ENCODE measurements at regions not wholly inside any gene's neighbourhood (a gene's known extent, or its start where the extent isn't known, plus 50 kb on each side); places are given as distances from the start of the nearest gene placed in this dataset.

- Mint-ChIP-seq H3K27me3 (ENCODE audit: low read depth) (no peaks in the 10 kb centered on the region; the same call in 1 of the 2 replicates), H3K36me3 (peaks cover 4% of the 10 kb centered on the region; the same call in 1 of the 2 replicates), H3K27ac (no peak overlapping the region), H3K9me3 (peaks cover 14% of the 10 kb centered on the region), H3K4me1 (no peaks in the 10 kb centered on the region), H3K4me3 (no peak overlapping the region)
- CTCF ChIA-PET, result no interaction called here
- ATAC-seq (no peak; the same call in 1 of the 2 replicates), DNase-seq (ENCODE audit: low spot score) (no peak)
- TF ChIP-seq ZSCAN18 (CRISPR knock-in tag; IDR thresholded peaks at IDR 0.05) (no peak), PRRX2 (CRISPR knock-in tag; IDR thresholded peaks at IDR 0.05) (no peak), NFYB (CRISPR knock-in tag; conservative IDR thresholded peaks at IDR 0.05; ENCODE audit: low read depth) (no peak), NFATC4 (CRISPR knock-in tag; IDR thresholded peaks at IDR 0.05) (no peak), HMGA2 (CRISPR knock-in tag; IDR thresholded peaks at IDR 0.05) (no peak), ELF4 (CRISPR knock-in tag; IDR thresholded peaks at IDR 0.05; ENCODE audit: low read depth) (no peak), ZNF317 (CRISPR knock-in tag; IDR thresholded peaks at IDR 0.05; ENCODE audit: borderline replicate concordance, low read depth) (no peak), MXD4 (CRISPR knock-in tag; IDR thresholded peaks at IDR 0.05; ENCODE audit: borderline replicate concordance) (no peak)
- TF ChIP-seq, protein P1, sequence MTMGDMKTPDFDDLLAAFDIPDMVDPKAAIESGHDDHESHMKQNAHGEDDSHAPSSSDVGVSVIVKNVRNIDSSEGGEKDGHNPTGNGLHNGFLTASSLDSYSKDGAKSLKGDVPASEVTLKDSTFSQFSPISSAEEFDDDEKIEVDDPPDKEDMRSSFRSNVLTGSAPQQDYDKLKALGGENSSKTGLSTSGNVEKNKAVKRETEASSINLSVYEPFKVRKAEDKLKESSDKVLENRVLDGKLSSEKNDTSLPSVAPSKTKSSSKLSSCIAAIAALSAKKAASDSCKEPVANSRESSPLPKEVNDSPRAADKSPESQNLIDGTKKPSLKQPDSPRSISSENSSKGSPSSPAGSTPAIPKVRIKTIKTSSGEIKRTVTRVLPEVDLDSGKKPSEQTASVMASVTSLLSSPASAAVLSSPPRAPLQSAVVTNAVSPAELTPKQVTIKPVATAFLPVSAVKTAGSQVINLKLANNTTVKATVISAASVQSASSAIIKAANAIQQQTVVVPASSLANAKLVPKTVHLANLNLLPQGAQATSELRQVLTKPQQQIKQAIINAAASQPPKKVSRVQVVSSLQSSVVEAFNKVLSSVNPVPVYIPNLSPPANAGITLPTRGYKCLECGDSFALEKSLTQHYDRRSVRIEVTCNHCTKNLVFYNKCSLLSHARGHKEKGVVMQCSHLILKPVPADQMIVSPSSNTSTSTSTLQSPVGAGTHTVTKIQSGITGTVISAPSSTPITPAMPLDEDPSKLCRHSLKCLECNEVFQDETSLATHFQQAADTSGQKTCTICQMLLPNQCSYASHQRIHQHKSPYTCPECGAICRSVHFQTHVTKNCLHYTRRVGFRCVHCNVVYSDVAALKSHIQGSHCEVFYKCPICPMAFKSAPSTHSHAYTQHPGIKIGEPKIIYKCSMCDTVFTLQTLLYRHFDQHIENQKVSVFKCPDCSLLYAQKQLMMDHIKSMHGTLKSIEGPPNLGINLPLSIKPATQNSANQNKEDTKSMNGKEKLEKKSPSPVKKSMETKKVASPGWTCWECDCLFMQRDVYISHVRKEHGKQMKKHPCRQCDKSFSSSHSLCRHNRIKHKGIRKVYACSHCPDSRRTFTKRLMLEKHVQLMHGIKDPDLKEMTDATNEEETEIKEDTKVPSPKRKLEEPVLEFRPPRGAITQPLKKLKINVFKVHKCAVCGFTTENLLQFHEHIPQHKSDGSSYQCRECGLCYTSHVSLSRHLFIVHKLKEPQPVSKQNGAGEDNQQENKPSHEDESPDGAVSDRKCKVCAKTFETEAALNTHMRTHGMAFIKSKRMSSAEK (CRISPR knock-in tag; IDR thresholded peaks at IDR 0.05; ENCODE audit: borderline replicate concordance), result no peak
- TF ChIP-seq, protein P2, sequence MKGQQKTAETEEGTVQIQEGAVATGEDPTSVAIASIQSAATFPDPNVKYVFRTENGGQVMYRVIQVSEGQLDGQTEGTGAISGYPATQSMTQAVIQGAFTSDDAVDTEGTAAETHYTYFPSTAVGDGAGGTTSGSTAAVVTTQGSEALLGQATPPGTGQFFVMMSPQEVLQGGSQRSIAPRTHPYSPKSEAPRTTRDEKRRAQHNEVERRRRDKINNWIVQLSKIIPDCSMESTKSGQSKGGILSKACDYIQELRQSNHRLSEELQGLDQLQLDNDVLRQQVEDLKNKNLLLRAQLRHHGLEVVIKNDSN (CRISPR knock-in tag; IDR thresholded peaks at IDR 0.05), result no peak
- POLR2A ChIA-PET, result no interaction called here
These were observed 137.2 kb downstream of the MAGEC1 start for GRCh38 chrX:142040906-142041305.

DNA sequence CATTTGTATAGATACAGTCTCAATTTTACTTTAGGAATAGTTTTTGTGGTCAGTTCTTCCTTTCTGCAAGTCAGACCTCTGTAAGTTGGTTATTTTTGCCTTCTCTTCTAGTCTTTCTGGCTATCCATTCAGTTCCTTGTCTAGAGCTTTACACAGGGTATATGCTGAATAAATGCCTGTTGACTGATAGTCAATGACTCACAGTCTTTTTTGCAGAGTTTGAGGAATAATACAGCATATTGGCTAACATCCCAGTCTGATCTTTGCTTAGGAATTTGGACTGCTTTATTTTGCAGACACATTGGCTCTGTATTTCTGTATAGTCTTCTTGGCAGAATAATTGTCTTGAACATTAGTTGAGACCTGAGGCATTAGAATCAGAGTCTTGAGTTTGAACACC, 132.4 kb downstream of the MAGEC1 start:
- peaks cover 12% of the 10 kb centered on the region for H3K9me3 Mint-ChIP-seq
- POLR2A ChIA-PET, result no interaction called here
- no peaks in the 10 kb centered on the region for H3K4me1 Mint-ChIP-seq
- peaks cover 4% of the 10 kb centered on the region for H3K36me3 Mint-ChIP-seq
- H3K27ac Mint-ChIP-seq, result no peak overlapping the region
- ATAC-seq (no peak), DNase-seq (ENCODE audit: low spot score) (no peak)
- TF ChIP-seq, protein P3, sequence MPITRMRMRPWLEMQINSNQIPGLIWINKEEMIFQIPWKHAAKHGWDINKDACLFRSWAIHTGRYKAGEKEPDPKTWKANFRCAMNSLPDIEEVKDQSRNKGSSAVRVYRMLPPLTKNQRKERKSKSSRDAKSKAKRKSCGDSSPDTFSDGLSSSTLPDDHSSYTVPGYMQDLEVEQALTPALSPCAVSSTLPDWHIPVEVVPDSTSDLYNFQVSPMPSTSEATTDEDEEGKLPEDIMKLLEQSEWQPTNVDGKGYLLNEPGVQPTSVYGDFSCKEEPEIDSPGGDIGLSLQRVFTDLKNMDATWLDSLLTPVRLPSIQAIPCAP (CRISPR knock-in tag; IDR thresholded peaks at IDR 0.05), result no peak
- TF ChIP-seq ZMAT4 (CRISPR knock-in tag; IDR thresholded peaks at IDR 0.05), result no peak
- TF ChIP-seq HMGA2 (CRISPR knock-in tag; IDR thresholded peaks at IDR 0.05), result no peak
- TF ChIP-seq JAZF1 (CRISPR knock-in tag; IDR thresholded peaks at IDR 0.05), result no peak
- no peak for TF ChIP-seq PRRX2 (CRISPR knock-in tag; IDR thresholded peaks at IDR 0.05)
- no peak for TF ChIP-seq CBFB (CRISPR knock-in tag; IDR thresholded peaks at IDR 0.05; ENCODE audit: low read depth)
- H3K4me3 Mint-ChIP-seq, result no peak overlapping the region
- CTCF ChIA-PET, result no interaction called here
- H3K27me3 Mint-ChIP-seq (ENCODE audit: low read depth), result no peaks in the 10 kb centered on the region

DNA sequence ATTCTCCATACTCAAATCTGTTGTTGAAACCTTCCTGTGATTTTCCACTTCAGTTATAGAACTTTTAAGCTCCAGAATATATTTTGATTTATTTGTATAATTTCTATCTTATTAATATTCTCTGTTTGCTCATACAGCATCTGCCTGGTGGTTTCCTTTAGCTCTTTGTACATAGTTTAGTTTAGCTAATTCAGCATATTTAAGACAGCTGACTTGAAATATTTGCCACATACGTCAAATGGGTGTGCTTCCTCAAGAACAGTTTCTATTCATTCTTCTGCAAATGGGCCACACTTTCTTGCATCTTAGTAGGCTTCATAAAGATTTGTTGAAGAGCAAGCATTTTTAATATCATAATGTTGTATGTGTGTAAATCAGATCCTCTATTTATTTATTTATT, 101.8 kb downstream of the MAGEC1 start:
- no peak for DNase-seq (ENCODE audit: low spot score)
- H3K36me3 Mint-ChIP-seq, result no peaks in the 10 kb centered on the region; the same call in 1 of the 2 replicates
- POLR2A ChIA-PET, result no interaction called here
- TF ChIP-seq, protein P4, sequence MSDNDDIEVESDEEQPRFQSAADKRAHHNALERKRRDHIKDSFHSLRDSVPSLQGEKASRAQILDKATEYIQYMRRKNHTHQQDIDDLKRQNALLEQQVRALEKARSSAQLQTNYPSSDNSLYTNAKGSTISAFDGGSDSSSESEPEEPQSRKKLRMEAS (CRISPR knock-in tag; IDR thresholded peaks at IDR 0.05), result no peak
- TF ChIP-seq USF2 (CRISPR knock-in tag; IDR thresholded peaks at IDR 0.05) (no peak), ZNF232 (CRISPR knock-in tag; IDR thresholded peaks at IDR 0.05) (no peak), SMAD3 (CRISPR knock-in tag; IDR thresholded peaks at IDR 0.05; ENCODE audit: borderline replicate concordance) (no peak), ZNF671 (CRISPR knock-in tag; IDR thresholded peaks at IDR 0.05) (no peak), ZBTB21 (CRISPR knock-in tag; IDR thresholded peaks at IDR 0.05; ENCODE audit: borderline replicate concordance) (no peak)
- TF ChIP-seq, protein P5, sequence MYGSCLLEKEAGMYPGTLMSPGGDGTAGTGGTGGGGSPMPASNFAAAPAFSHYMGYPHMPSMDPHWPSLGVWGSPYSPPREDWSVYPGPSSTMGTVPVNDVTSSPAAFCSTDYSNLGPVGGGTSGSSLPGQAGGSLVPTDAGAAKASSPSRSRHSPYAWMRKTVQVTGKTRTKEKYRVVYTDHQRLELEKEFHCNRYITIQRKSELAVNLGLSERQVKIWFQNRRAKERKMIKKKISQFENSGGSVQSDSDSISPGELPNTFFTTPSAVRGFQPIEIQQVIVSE (CRISPR knock-in tag; IDR thresholded peaks at IDR 0.05; ENCODE audit: borderline replicate concordance), result no peak
- TF ChIP-seq, protein P6, sequence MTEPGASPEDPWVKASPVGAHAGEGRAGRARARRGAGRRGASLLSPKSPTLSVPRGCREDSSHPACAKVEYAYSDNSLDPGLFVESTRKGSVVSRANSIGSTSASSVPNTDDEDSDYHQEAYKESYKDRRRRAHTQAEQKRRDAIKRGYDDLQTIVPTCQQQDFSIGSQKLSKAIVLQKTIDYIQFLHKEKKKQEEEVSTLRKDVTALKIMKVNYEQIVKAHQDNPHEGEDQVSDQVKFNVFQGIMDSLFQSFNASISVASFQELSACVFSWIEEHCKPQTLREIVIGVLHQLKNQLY (CRISPR knock-in tag; IDR thresholded peaks at IDR 0.05), result no peak

More for the DNA sequence above, 101.8 kb downstream of the MAGEC1 start:
- Mint-ChIP-seq H3K9me3 (peaks cover 36% of the 10 kb centered on the region), H3K4me1 (no peaks in the 10 kb centered on the region), H3K4me3 (no peak overlapping the region), H3K27ac (no peak overlapping the region), H3K27me3 (ENCODE audit: low read depth) (no peaks in the 10 kb centered on the region)
- CTCF ChIA-PET, result no interaction called here
- ATAC-seq, result no peak
